Osteoblast (primary cell): ENCODE measurements at regions not wholly inside any gene's neighbourhood (a gene's known extent, or its start where the extent isn't known, plus 50 kb on each side); places are given as distances from the start of the nearest gene placed in this dataset.
A peak's percentile ranks its signal among the peaks of the same experiment; 100 is the strongest.

Experiments used
- DNase-seq: peaks from one replicate; pipeline ENCODE4 v3.0.0; 2011; ENCODE audit warnings: low spot score, mixed read lengths; ENCODE audit not compliant: insufficient read length; ENCODE audit errors: missing footprints
- H2AFZ ChIP-seq: 2 replicates; pipeline ENCODE4 v1.6.0; 2011; ENCODE audit warnings: mild to moderate bottlenecking, low read length
- H3K27ac ChIP-seq: 2 replicates; pipeline ENCODE4 v1.5.1; 2011; ENCODE audit warnings: mild to moderate bottlenecking, low read depth, low read length, moderate library complexity
- H3K27me3 ChIP-seq: 2 replicates; pipeline ENCODE4 v1.6.0; 2012; ENCODE audit warnings: mild to moderate bottlenecking, control low read depth, inconsistent platforms, low read length, moderate library complexity; ENCODE audit not compliant: insufficient read depth
- H3K36me3 ChIP-seq: 2 replicates; pipeline ENCODE4 v1.5.1; 2011; ENCODE audit warnings: mild to moderate bottlenecking, low read length, control low read depth, moderate library complexity; ENCODE audit not compliant: insufficient read depth
- H3K4me1 ChIP-seq: 2 replicates; pipeline ENCODE4 v1.5.1; 2011; ENCODE audit warnings: mild to moderate bottlenecking, low read length, control low read depth, moderate library complexity; ENCODE audit not compliant: insufficient read depth
- H3K4me2 ChIP-seq: 2 replicates; pipeline ENCODE4 v1.6.0; 2011; ENCODE audit warnings: mild to moderate bottlenecking, low read length; ENCODE audit not compliant: insufficient read depth
- H3K4me3 ChIP-seq: fragments of 200-600 bp; sonication (generic); 3 replicates; pipeline ENCODE4 v1.5.1; 2012; ENCODE audit warnings: mild to moderate bottlenecking, low read length, inconsistent platforms; ENCODE audit not compliant: insufficient read depth
- H3K79me2 ChIP-seq: 2 replicates; pipeline ENCODE4 v1.6.0; 2012; ENCODE audit warnings: mild to moderate bottlenecking, low read length, control low read depth, inconsistent platforms; ENCODE audit not compliant: insufficient read depth
- H3K9me3 ChIP-seq: 2 replicates; pipeline ENCODE4 v1.5.1; 2011; ENCODE audit warnings: low read depth, low read length, control low read depth
- H4K20me1 ChIP-seq: 2 replicates; pipeline ENCODE4 v1.6.0; 2012; ENCODE audit warnings: mild to moderate bottlenecking, low read length, control low read depth; ENCODE audit not compliant: insufficient read depth
- TF ChIP-seq, protein P1 (sequence below): IDR thresholded peaks from 2 replicates; pipeline ENCODE4 v1.5.1; 2011; ENCODE audit warnings: mild to moderate bottlenecking, low read depth, low read length, moderate library complexity; ENCODE audit errors: extremely low read depth

DNA sequence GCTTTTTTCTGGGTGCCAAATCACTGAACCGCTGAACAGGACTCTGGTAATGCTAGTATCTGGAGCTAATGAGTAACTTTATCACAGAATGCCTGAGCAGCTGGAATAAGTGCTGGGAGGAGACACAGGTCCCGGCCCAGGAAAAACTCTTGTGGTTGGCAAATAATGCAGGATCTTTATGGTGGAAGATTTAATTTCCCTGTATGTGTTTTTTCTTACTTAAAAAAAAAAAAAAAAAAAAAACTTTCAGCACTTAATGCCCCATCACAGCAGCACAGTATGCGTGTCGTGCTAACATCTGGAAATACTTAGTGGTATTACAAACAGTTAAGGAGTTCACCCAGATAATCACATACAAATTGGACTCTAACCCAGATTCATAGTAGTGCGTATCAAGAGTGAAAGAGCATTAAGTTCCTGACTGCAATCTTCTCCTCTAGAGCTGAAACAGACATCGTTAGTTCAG, 220.7 kb downstream of the TOMM20 start:
- peak overlapping the region; percentile 37 for H3K4me2 ChIP-seq

DNA sequence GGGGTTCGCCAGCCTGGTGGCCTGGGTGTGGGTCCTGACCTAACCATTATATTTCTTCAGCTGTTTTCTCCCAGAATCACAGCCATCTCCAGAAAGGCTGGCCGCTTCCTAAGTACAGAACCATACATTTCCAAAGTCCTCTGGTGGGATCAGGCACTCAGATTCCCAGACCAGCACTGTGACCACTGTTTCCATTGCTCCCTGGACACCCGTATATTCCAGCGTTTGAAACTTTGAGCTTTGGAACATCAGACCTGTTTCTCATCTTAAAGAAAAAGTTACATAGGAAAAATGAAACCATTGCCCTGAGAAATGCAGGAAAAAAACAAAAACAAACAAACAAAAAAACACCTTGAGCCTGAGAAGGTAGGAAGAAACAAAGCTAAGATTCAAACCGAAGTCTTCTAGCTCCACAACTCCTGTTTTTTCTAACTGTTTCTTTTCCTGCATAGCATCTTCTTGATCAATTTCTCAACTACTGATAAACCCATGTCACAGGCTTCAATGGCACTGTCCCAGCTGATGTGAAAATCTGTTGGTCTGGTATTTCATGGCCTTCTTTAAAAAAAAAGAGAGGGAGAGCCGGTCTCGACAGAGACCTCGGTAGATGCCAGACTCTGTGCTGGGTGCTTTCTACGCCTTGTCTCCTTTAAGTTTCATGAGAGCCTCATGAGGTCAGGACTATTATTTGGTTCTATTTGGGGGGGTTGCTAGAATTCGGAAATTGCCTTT, 221.3 kb downstream of the TOMM20 start:
- Histone ChIP-seq H3K27ac (peak overlapping the region; percentile 19), H3K79me2 (no peaks in the 10 kb centered on the region), H3K4me1 (peaks cover 10% of the 10 kb centered on the region), H4K20me1 (no peaks in the 10 kb centered on the region), H2AFZ (no peak overlapping the region), H3K9me3 (no peaks in the 10 kb centered on the region), H3K36me3 (no peaks in the 10 kb centered on the region), H3K27me3 (no peaks in the 10 kb centered on the region), H3K4me2 (no peak overlapping the region), H3K4me3 (no peak overlapping the region)
- TF ChIP-seq, protein P1, sequence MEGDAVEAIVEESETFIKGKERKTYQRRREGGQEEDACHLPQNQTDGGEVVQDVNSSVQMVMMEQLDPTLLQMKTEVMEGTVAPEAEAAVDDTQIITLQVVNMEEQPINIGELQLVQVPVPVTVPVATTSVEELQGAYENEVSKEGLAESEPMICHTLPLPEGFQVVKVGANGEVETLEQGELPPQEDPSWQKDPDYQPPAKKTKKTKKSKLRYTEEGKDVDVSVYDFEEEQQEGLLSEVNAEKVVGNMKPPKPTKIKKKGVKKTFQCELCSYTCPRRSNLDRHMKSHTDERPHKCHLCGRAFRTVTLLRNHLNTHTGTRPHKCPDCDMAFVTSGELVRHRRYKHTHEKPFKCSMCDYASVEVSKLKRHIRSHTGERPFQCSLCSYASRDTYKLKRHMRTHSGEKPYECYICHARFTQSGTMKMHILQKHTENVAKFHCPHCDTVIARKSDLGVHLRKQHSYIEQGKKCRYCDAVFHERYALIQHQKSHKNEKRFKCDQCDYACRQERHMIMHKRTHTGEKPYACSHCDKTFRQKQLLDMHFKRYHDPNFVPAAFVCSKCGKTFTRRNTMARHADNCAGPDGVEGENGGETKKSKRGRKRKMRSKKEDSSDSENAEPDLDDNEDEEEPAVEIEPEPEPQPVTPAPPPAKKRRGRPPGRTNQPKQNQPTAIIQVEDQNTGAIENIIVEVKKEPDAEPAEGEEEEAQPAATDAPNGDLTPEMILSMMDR, result no peak
- no peak for DNase-seq

More for the DNA sequence above, 220.7 kb downstream of the TOMM20 start:
- H4K20me1 ChIP-seq, result no peaks in the 10 kb centered on the region
- H3K4me3 ChIP-seq, result no peak overlapping the region
- peaks cover 13% of the 10 kb centered on the region for H3K4me1 ChIP-seq
- peak overlapping the region; percentile 36 for H2AFZ ChIP-seq
- peak; percentile 86 for DNase-seq
- H3K9me3 ChIP-seq, result no peaks in the 10 kb centered on the region
- H3K79me2 ChIP-seq, result no peaks in the 10 kb centered on the region
- TF ChIP-seq, protein P1, result no peak
- peak overlapping the region; percentile 19 for H3K27ac ChIP-seq
- H3K36me3 ChIP-seq, result no peaks in the 10 kb centered on the region
- H3K27me3 ChIP-seq, result no peaks in the 10 kb centered on the region

DNA sequence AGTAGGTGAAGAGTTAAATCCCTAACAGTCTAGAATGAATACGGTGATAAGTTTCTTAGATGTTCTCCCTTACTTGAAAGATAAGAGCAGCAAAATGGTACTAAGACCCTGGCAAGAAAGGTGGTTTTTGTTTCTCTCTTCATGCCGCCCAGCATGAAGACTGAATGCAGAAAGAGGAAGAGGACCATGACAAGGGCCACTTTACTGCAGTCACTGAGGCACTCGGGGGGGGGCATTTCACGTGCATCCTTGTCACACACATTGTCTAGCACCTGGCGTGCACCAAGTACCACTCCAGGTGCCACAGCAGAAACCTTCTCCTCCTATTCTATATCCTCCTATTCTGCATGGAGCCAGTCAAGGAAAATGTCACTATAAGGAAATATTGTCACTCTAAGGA, 222.0 kb downstream of the TOMM20 start:
- no peaks in the 10 kb centered on the region for H3K27me3 ChIP-seq
- no peak overlapping the region for H3K4me2 ChIP-seq
- no peaks in the 10 kb centered on the region for H3K9me3 ChIP-seq
- H3K27ac ChIP-seq, result no peak overlapping the region
- no peaks in the 10 kb centered on the region for H3K36me3 ChIP-seq
- TF ChIP-seq, protein P1, result no peak
- H2AFZ ChIP-seq, result no peak overlapping the region
- no peak overlapping the region for H3K4me3 ChIP-seq
- H3K4me1 ChIP-seq, result peaks cover 10% of the 10 kb centered on the region
- H3K79me2 ChIP-seq, result no peaks in the 10 kb centered on the region
- no peaks in the 10 kb centered on the region for H4K20me1 ChIP-seq
- no peak for DNase-seq

DNA sequence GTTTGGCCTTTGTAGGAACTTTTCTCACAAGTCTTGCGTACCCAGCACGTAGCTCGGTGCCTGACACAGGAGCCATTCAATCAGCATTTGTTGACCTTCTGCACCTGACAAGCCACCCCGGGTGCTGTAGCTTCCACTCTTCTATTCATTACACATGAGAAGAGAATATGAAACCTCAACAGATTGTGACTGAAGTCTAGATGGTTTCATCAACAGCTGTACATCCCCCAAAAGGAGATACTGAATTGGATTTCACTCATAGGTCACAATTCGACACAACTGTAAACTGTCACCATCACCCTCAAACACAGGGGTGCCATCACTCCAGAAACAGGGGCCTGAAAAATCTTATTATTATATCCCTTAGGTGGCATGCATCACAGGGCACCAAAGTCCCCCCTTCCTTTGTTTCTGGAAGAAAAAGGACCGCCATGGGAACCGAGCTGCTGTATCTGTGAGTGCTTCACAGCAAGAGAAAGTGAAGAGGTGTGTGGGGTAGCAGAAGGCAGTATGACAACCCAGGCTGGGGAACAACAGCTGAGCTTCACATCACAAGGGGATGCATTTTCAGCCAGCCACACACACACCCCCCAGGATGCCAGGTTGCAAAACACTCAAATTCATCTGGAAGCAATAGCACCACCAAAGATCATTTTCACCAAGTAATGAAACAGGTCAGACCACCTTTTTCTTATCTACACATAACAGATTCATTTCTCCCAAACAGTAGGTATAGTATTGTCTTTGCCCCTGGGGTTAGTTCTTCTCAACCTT, 225.7 kb downstream of the TOMM20 start:
- peaks cover 20% of the 10 kb centered on the region for H3K4me1 ChIP-seq
- H3K9me3 ChIP-seq, result no peaks in the 10 kb centered on the region
- H3K4me3 ChIP-seq, result no peak overlapping the region
- H3K27me3 ChIP-seq, result no peaks in the 10 kb centered on the region
- no peaks in the 10 kb centered on the region for H4K20me1 ChIP-seq
- H3K27ac ChIP-seq, result no peak overlapping the region
- TF ChIP-seq, protein P1, result no peak
- no peak overlapping the region for H2AFZ ChIP-seq
- H3K79me2 ChIP-seq, result no peaks in the 10 kb centered on the region
- no peak for DNase-seq
- no peak overlapping the region for H3K4me2 ChIP-seq
- H3K36me3 ChIP-seq, result no peaks in the 10 kb centered on the region
